A673 (cell line): ENCODE measurements at regions not wholly inside any gene's neighbourhood (a gene's known extent, or its start where the extent isn't known, plus 50 kb on each side); places are given as distances from the start of the nearest gene placed in this dataset.
"Not testable (repeated sequence)": the region's sequence is repeated elsewhere in the genome, so short reads cannot be mapped to it uniquely, and the experiment has no call there.

ENCODE experiments used
- EZH2 ChIP-seq: fragments of 200-600 bp; sonication (generic); IDR thresholded peaks from 2 replicates; pipeline ENCODE4 v1.6.1; 2017; ENCODE audit warnings: borderline replicate concordance, low read depth, mild to moderate bottlenecking, mixed read lengths, antibody characterized with exemption, low read length; ENCODE audit not compliant: poor library complexity, severe bottlenecking
- TF ChIP-seq, protein P1 (sequence below): fragments of 300-800, 200-600 bp; sonication (generic); conservative IDR thresholded peaks from 2 replicates; pipeline ENCODE4 v1.5.1; 2017; ENCODE audit warnings: low read depth, mild to moderate bottlenecking, antibody characterized with exemption, low read length, moderate library complexity, mixed read lengths

DNA sequence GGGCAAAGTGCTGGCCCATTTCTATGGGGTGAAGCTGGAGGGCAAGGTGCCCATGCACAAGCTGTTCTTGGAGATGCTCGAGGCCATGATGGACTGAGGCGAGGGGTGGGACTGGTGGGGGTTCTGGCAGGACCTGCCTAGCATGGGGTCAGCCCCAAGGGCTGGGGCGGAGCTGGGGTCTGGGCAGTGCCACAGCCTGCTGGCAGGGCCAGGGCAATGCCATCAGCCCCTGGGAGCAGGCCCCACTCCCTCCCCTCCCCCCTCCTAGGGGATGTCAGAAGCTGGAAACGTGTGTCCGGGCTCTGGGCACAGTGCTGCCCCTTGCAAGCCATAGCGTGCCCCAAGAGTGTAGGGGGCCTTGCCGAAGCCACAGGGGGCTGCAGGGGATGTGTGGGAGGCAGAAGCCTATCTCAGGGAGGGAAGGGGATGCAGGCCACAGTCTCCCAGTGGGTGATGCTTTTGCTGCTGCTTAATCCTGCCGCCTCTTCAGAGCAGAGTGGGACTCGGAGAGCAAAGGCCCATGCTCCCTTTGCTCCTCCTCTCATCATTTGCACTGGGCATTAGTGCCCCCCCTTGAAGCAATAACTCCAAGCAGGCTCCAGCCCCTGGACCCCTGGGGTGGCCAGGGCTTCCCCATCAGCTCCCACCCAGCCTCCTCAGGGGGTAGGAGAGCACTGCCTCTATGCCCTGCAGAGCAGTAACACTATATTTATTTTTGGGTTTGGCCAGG lies 85.2 kb downstream of the MRPL57 start:
- TF ChIP-seq, protein P1, sequence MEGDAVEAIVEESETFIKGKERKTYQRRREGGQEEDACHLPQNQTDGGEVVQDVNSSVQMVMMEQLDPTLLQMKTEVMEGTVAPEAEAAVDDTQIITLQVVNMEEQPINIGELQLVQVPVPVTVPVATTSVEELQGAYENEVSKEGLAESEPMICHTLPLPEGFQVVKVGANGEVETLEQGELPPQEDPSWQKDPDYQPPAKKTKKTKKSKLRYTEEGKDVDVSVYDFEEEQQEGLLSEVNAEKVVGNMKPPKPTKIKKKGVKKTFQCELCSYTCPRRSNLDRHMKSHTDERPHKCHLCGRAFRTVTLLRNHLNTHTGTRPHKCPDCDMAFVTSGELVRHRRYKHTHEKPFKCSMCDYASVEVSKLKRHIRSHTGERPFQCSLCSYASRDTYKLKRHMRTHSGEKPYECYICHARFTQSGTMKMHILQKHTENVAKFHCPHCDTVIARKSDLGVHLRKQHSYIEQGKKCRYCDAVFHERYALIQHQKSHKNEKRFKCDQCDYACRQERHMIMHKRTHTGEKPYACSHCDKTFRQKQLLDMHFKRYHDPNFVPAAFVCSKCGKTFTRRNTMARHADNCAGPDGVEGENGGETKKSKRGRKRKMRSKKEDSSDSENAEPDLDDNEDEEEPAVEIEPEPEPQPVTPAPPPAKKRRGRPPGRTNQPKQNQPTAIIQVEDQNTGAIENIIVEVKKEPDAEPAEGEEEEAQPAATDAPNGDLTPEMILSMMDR = not testable (repeated sequence)
- not testable (repeated sequence) for TF ChIP-seq EZH2
